Peyer's patch (tissue), 4 donors: ENCODE measurements at regions not wholly inside any gene's neighbourhood (a gene's known extent, or its start where the extent isn't known, plus 50 kb on each side); places are given as distances from the start of the nearest gene placed in this dataset.

Experiments
- DNase-seq, 3 donors: peaks; one replicate each; pipeline ENCODE4 v3.0.0-alpha.2; 2017 to 2019
- H3K27ac ChIP-seq, 4 donors: fragments of 200-600 bp; sonication (generic); one replicate each; pipeline ENCODE4 v1.5.1; 2016 to 2019
- H3K27me3 ChIP-seq, 2 donors: fragments of 200-600 bp; sonication (generic); one replicate each; pipeline ENCODE4 v1.5.1; 2019
- H3K36me3 ChIP-seq, 3 donors: fragments of 200-600 bp; sonication (generic); one replicate each; pipeline ENCODE4 v1.5.1; 2016 to 2019
- H3K4me1 ChIP-seq, 4 donors: fragments of 200-600 bp; sonication (generic); one replicate each; pipeline ENCODE4 v1.5.1; 2016 to 2019
- H3K4me3 ChIP-seq, 4 donors: fragments of 200-600 bp; sonication (generic); 1 replicate in 3 of 4; 2 replicates in 1 of 4; pipeline ENCODE4 v1.5.1; 2016 to 2019; ENCODE audit warnings: mild to moderate bottlenecking in 1 of 4
- H3K9me3 ChIP-seq, 4 donors: fragments of 200-600 bp; sonication (generic); one replicate each; pipeline ENCODE4 v1.5.1; 2016 to 2019; ENCODE audit warnings: mild to moderate bottlenecking in 1 of 4
- CTCF ChIP-seq, 6 experiments: fragments of 450-650 bp in 4 of 6; fragments of 200-600 bp in 2 of 6; sonication (generic) in 1 of 6; IDR thresholded peaks; one replicate each; pipeline ENCODE4 v1.5.1; 2017 to 2019; ENCODE audit warnings: antibody characterized with exemption in 6 of 6, mild to moderate bottlenecking in 3 of 6, moderate library complexity in 1 of 6
- POLR2A ChIP-seq, 2 donors: fragments of 450-650 bp; IDR thresholded peaks; one replicate each; pipeline ENCODE4 v1.5.1; 2017; ENCODE audit warnings: antibody characterized with exemption in 2 of 2, mild to moderate bottlenecking in 2 of 2, moderate library complexity in 2 of 2

GRCh38 chr3:135310317-135310716 lies 515.3 kb downstream of the EPHB1 start:
- TF ChIP-seq CTCF (IDR thresholded peaks at IDR 0.05) (no peak), POLR2A (IDR thresholded peaks at IDR 0.05) (no peak)
- H3K27ac ChIP-seq, result no peak overlapping the region
- H3K4me1 ChIP-seq, result no peaks in the 10 kb centered on the region
- no peaks in the 10 kb centered on the region for H3K9me3 ChIP-seq
- no peak overlapping the region for H3K4me3 ChIP-seq
- no peaks in the 10 kb centered on the region for H3K27me3 ChIP-seq
- H3K36me3 ChIP-seq, result no peaks in the 10 kb centered on the region
- no peak for DNase-seq

- no peaks in the 10 kb centered on the region for H3K4me1 ChIP-seq
- TF ChIP-seq CTCF (IDR thresholded peaks at IDR 0.05) (no peak), POLR2A (IDR thresholded peaks at IDR 0.05) (no peak)
- no peak for DNase-seq
Observed at GRCh38 chr3:135311699-135312098, 516.6 kb downstream of the EPHB1 start.

GRCh38 chr3:135314237-135314636 lies 519.2 kb downstream of the EPHB1 start:
- no peak overlapping the region for H3K27ac ChIP-seq
- no peaks in the 10 kb centered on the region for H3K27me3 ChIP-seq
- DNase-seq, result no peak
- TF ChIP-seq CTCF (IDR thresholded peaks at IDR 0.05), result no peak
- TF ChIP-seq POLR2A (IDR thresholded peaks at IDR 0.05), result no peak
- H3K36me3 ChIP-seq, result no peaks in the 10 kb centered on the region
- no peaks in the 10 kb centered on the region for H3K4me1 ChIP-seq
- H3K4me3 ChIP-seq, result no peak overlapping the region
- no peaks in the 10 kb centered on the region for H3K9me3 ChIP-seq

More at GRCh38 chr3:135311699-135312098, 516.6 kb downstream of the EPHB1 start:
- Histone ChIP-seq H3K27me3 (no peaks in the 10 kb centered on the region), H3K27ac (no peak overlapping the region), H3K4me3 (no peak overlapping the region), H3K9me3 (no peaks in the 10 kb centered on the region), H3K36me3 (no peaks in the 10 kb centered on the region)

- TF ChIP-seq CTCF (IDR thresholded peaks at IDR 0.05) (no peak), POLR2A (IDR thresholded peaks at IDR 0.05) (no peak)
- no peak for DNase-seq
- Histone ChIP-seq H3K36me3 (no peaks in the 10 kb centered on the region), H3K27ac (no peak overlapping the region), H3K9me3 (no peaks in the 10 kb centered on the region), H3K4me1 (no peaks in the 10 kb centered on the region), H3K4me3 (no peak overlapping the region), H3K27me3 (no peaks in the 10 kb centered on the region)
Observed at GRCh38 chr3:135324301-135324700, 529.2 kb downstream of the EPHB1 start.

- no peak overlapping the region for H3K27ac ChIP-seq
- H3K9me3 ChIP-seq, result no peaks in the 10 kb centered on the region
- no peak overlapping the region for H3K4me3 ChIP-seq
- TF ChIP-seq POLR2A (IDR thresholded peaks at IDR 0.05) (no peak), CTCF (IDR thresholded peaks at IDR 0.05) (no peak)
- no peak for DNase-seq
- no peaks in the 10 kb centered on the region for H3K27me3 ChIP-seq
- H3K36me3 ChIP-seq, result no peaks in the 10 kb centered on the region
- H3K4me1 ChIP-seq, result no peaks in the 10 kb centered on the region
Observed at GRCh38 chr3:135325096-135325495, 530.0 kb downstream of the EPHB1 start.

GRCh38 chr3:135325726-135326235 lies 530.7 kb downstream of the EPHB1 start:
- no peak for DNase-seq
- Histone ChIP-seq H3K4me1 (no peaks in the 10 kb centered on the region), H3K9me3 (no peaks in the 10 kb centered on the region), H3K27me3 (no peaks in the 10 kb centered on the region), H3K27ac (no peak overlapping the region), H3K36me3 (no peaks in the 10 kb centered on the region), H3K4me3 (no peak overlapping the region)
- TF ChIP-seq CTCF (IDR thresholded peaks at IDR 0.05) (no peak), POLR2A (IDR thresholded peaks at IDR 0.05) (no peak)
